CD4-positive, alpha-beta T cell (primary cell): ENCODE measurements at regions not wholly inside any gene's neighbourhood (a gene's known extent, or its start where the extent isn't known, plus 50 kb on each side); places are given as distances from the start of the nearest gene placed in this dataset.

Experiments
- ATAC-seq: fragments of 200-7000 bp; cut with Tn5 transposase; one replicate; pipeline ENCODE4 v1.10.0; 2022; ENCODE audit warnings: mild to moderate bottlenecking; ENCODE audit not compliant: poor library complexity
- CTCF ChIA-PET: fragments of 350-600 bp; sonication (Branson Sonifier 250); formaldehyde crosslinking; loops from one replicate; lab custom pipeline; 2021; ENCODE audit warnings: antibody characterized with exemption, inconsistent platforms; lab: Charles Lee
- POLR2A ChIA-PET: fragments of 350-600 bp; sonication (Branson Sonifier 250); formaldehyde crosslinking; loops from one replicate; lab custom pipeline; 2021; ENCODE audit warnings: antibody characterized with exemption, inconsistent platforms; lab: Charles Lee
- DNase-seq, 14 experiments: peaks; one replicate each; pipeline ENCODE4 v3.0.0-alpha.2; 2013 to 2020; ENCODE audit warnings: mixed read lengths in 2 of 14
- H3K27ac ChIP-seq, 2 donors: one replicate each; pipeline versions ENCODE4 v1.5.1 to v1.7.0; 2013; ENCODE audit warnings: low read length in 2 of 2, low read depth in 1 of 2, mild to moderate bottlenecking in 1 of 2
- H3K27me3 ChIP-seq, 2 experiments: 1 replicate in 1 of 2; 2 replicates in 1 of 2; pipeline versions ENCODE4 v1.6.1 to v1.7.0; 2013; ENCODE audit warnings: low read length in 2 of 2, control low read depth in 1 of 2, mild to moderate bottlenecking in 1 of 2, moderate library complexity in 1 of 2; ENCODE audit not compliant: insufficient read depth in 2 of 2, control insufficient read depth in 1 of 2
- H3K36me3 ChIP-seq: one replicate; pipeline ENCODE4 v1.6.1; 2013; ENCODE audit warnings: low read length, control low read depth; ENCODE audit not compliant: insufficient read depth
- H3K4me1 ChIP-seq: one replicate; pipeline ENCODE4 v1.6.1; 2013; ENCODE audit warnings: low read length, control low read depth; ENCODE audit not compliant: insufficient read depth
- H3K4me3 ChIP-seq: one replicate; pipeline ENCODE4 v1.5.1; 2013; ENCODE audit warnings: mild to moderate bottlenecking, low read length, moderate library complexity
- H3K9me3 ChIP-seq, 2 experiments: 1 replicate in 1 of 2; 2 replicates in 1 of 2; pipeline versions ENCODE4 v1.6.1 to v1.7.0; 2013; ENCODE audit warnings: low read length in 2 of 2, mild to moderate bottlenecking in 2 of 2, control low read depth in 1 of 2, moderate library complexity in 1 of 2; ENCODE audit not compliant: control insufficient read depth in 1 of 2, insufficient read depth in 1 of 2
- H3K27ac Mint-ChIP-seq: one replicate; pipeline ENCODE4 v1.8.0; 2020; ENCODE audit warnings: mixed read lengths
- H3K27me3 Mint-ChIP-seq: one replicate; pipeline ENCODE4 v1.8.0; 2021; ENCODE audit warnings: mixed read lengths
- H3K36me3 Mint-ChIP-seq: one replicate; pipeline ENCODE4 v1.8.0; 2021; ENCODE audit warnings: low read depth, mixed read lengths
- H3K4me1 Mint-ChIP-seq: one replicate; pipeline ENCODE4 v1.8.0; 2021; ENCODE audit warnings: low read depth, mixed read lengths
- H3K4me3 Mint-ChIP-seq: one replicate; pipeline ENCODE4 v1.8.0; 2020; ENCODE audit warnings: mild to moderate bottlenecking, mixed read lengths
- H3K9me3 Mint-ChIP-seq: one replicate; pipeline ENCODE4 v1.8.0; 2020; ENCODE audit warnings: mixed read lengths
- intact Hi-C, 2 experiments: fragments of 100-400 bp; cut with DNase I in 1 of 2; cut with micrococcal nuclease in 1 of 2; formaldehyde crosslinking; loops; one replicate each; pipeline versions ENCODE4 v1.15.1 to v1.9.0; 2023 to 2025; cut with DNase I, micrococcal nuclease
- TF ChIP-seq, protein P1 (sequence below): fragments of 200-600 bp; IDR thresholded peaks from one replicate; pipeline ENCODE4 v1.8.0; 2022; ENCODE audit warnings: antibody characterized with exemption, mild to moderate bottlenecking

DNA sequence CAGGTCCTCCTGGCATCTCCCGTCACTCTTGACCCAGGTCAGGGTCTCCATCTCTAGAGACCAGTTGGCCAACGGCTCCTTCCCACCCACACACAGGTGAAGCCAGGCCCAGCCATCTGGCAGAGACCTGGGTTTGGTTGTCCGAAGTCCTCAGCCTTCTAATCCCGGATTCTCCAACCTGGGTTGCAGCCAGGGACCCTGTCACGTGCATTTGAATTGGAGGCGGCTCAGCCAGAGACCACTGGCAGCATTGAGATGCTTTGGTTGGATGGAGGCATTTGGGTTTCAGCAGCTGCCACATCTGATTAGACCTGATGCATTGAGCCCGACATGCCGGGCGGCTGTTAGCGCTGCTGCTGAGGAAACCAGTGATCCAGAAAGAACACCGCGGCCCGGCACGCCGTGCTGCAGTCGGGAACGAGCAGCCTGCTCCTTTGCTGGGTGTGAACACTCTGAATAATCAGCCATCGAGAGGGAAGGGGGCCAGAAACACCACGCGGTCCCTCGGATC is 163.2 kb downstream of the BRD1 start:
- H3K4me1 ChIP-seq = peaks cover 25% of the 10 kb centered on the region
- H3K9me3 ChIP-seq = no peaks in the 10 kb centered on the region
- intact Hi-C loops = no loop called here
- Mint-ChIP-seq H3K4me3 (no peak overlapping the region), H3K9me3 (no peaks in the 10 kb centered on the region), H3K27me3 (peaks cover 15% of the 10 kb centered on the region), H3K27ac (no peak overlapping the region), H3K36me3 (no peaks in the 10 kb centered on the region), H3K4me1 (peaks cover 22% of the 10 kb centered on the region)
- ChIA-PET POLR2A (no interaction called here), CTCF (interaction anchor here (1.2 kb wide), 1 partner anchor 15 kb away, joined by 3 read pairs; no protein-coding TSS in a partner anchor)
- no peaks in the 10 kb centered on the region for H3K36me3 ChIP-seq
- H3K27me3 ChIP-seq = peaks cover 3 to 11% of the 10 kb centered on the region in 2 experiments
- ATAC-seq (no peak), DNase-seq (peak in 1 of 14 experiments; percentile 5)
- TF ChIP-seq, protein P1, sequence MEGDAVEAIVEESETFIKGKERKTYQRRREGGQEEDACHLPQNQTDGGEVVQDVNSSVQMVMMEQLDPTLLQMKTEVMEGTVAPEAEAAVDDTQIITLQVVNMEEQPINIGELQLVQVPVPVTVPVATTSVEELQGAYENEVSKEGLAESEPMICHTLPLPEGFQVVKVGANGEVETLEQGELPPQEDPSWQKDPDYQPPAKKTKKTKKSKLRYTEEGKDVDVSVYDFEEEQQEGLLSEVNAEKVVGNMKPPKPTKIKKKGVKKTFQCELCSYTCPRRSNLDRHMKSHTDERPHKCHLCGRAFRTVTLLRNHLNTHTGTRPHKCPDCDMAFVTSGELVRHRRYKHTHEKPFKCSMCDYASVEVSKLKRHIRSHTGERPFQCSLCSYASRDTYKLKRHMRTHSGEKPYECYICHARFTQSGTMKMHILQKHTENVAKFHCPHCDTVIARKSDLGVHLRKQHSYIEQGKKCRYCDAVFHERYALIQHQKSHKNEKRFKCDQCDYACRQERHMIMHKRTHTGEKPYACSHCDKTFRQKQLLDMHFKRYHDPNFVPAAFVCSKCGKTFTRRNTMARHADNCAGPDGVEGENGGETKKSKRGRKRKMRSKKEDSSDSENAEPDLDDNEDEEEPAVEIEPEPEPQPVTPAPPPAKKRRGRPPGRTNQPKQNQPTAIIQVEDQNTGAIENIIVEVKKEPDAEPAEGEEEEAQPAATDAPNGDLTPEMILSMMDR = no peak
- H3K27ac ChIP-seq = no peak overlapping the region
- no peak overlapping the region for H3K4me3 ChIP-seq

- no peak overlapping the region for H3K27ac Mint-ChIP-seq
- DNase-seq (peak in 2 of 14 experiments; percentile 6 to 19), ATAC-seq (no peak)
- Histone ChIP-seq H3K4me1 (peaks cover 21% of the 10 kb centered on the region), H3K27ac (no peak overlapping the region), H3K27me3 (peaks cover 2 to 7% of the 10 kb centered on the region in 2 experiments), H3K9me3 (no peaks in the 10 kb centered on the region), H3K4me3 (no peak overlapping the region), H3K36me3 (no peaks in the 10 kb centered on the region)
- intact Hi-C loops = no loop called here
- no peaks in the 10 kb centered on the region for H3K9me3 Mint-ChIP-seq
- H3K27me3 Mint-ChIP-seq = peaks cover 9% of the 10 kb centered on the region
- ChIA-PET CTCF (interaction anchor here (1.2 kb wide), 1 partner anchor 16 kb away, joined by 3 read pairs; no protein-coding TSS in a partner anchor), POLR2A (no interaction called here)
- peaks cover 17% of the 10 kb centered on the region for H3K4me1 Mint-ChIP-seq
- TF ChIP-seq, protein P1 = no peak
- no peaks in the 10 kb centered on the region for H3K36me3 Mint-ChIP-seq
- no peak overlapping the region for H3K4me3 Mint-ChIP-seq
Observed at GRCh38 chr22:49663823-49664222, 163.8 kb downstream of the BRD1 start.

DNA sequence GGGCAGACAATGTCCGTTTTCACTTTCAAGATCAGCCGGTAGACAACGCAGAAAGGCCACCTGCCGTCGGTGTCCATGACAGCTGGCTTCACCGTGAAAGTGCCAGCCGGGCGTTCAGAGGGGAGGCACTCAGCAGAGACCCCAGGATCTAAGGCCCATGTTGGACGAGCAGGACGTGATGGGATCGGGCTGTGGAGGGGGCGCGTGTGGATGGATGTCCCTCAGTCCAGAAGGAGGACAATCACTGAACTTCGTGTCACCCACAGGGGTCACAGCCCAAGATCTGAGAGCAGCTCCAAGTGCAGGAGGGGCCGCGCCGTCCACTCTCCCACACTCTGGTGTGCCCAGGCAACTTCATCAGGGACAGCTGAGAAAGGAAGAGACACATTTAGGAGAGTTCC is 164.4 kb downstream of the BRD1 start:
- no peak overlapping the region for H3K27ac ChIP-seq
- H3K27me3 ChIP-seq = peaks cover 0 to 2% of the 10 kb centered on the region in 2 experiments
- peaks cover 6% of the 10 kb centered on the region for H3K27me3 Mint-ChIP-seq
- no peaks in the 10 kb centered on the region for H3K36me3 ChIP-seq
- DNase-seq (peak in 2 of 14 experiments; percentile 7 to 20), ATAC-seq (no peak)
- ChIA-PET CTCF (interaction anchor here (1.2 kb wide), 1 partner anchor 16 kb away, joined by 3 read pairs; no protein-coding TSS in a partner anchor), POLR2A (no interaction called here)
- H3K36me3 Mint-ChIP-seq = no peaks in the 10 kb centered on the region
- H3K27ac Mint-ChIP-seq = no peak overlapping the region
- no peaks in the 10 kb centered on the region for H3K9me3 Mint-ChIP-seq
- H3K4me3 Mint-ChIP-seq = no peak overlapping the region
- no peak overlapping the region for H3K4me3 ChIP-seq
- TF ChIP-seq, protein P1 = no peak
- no peaks in the 10 kb centered on the region for H3K9me3 ChIP-seq
- intact Hi-C loops = no loop called here
- H3K4me1 Mint-ChIP-seq = peaks cover 19% of the 10 kb centered on the region
- H3K4me1 ChIP-seq = peaks cover 16% of the 10 kb centered on the region
